ENCODE measurements at regions not wholly inside any gene's neighbourhood (a gene's known extent, or its start where the extent isn't known, plus 50 kb on each side); places are given as distances from the start of the nearest gene placed in this dataset.
A peak's percentile ranks its signal among the peaks of the same experiment; 100 is the strongest.

GRCh38 chr1:221606256-221606655, 135.6 kb downstream of the DUSP10 start:
- peaks cover 1% of the 10 kb centered on the region; the same call in 1 of the 2 replicates for H3K4me1 ChIP-seq
- no peaks in the 10 kb centered on the region for H3K27me3 ChIP-seq
- no peak for TF ChIP-seq CTCF (IDR thresholded peaks at IDR 0.05; ENCODE audit: low read depth, low read length)
- H3K36me3 ChIP-seq, result no peaks in the 10 kb centered on the region
- H3K4me3 ChIP-seq (ENCODE audit: low read depth, low read length), result no peak overlapping the region
- DNase-seq, result no peak
- no peaks in the 10 kb centered on the region; the same call in 1 of the 2 replicates for H3K9me3 ChIP-seq

GRCh38 chr1:221608835-221609320, 133.0 kb downstream of the DUSP10 start:
- no peaks in the 10 kb centered on the region for H3K36me3 ChIP-seq
- peaks cover 13% of the 10 kb centered on the region for H3K4me1 ChIP-seq
- H3K27me3 ChIP-seq, result no peaks in the 10 kb centered on the region
- no peak for DNase-seq
- no peak for TF ChIP-seq CTCF (IDR thresholded peaks at IDR 0.05; ENCODE audit: low read depth, low read length)
- no peak overlapping the region for H3K4me3 ChIP-seq (ENCODE audit: low read depth, low read length)
- no peaks in the 10 kb centered on the region; the same call in 1 of the 2 replicates for H3K9me3 ChIP-seq

- Histone ChIP-seq H3K36me3 (no peaks in the 10 kb centered on the region), H3K4me1 (peaks cover 13% of the 10 kb centered on the region), H3K9me3 (no peaks in the 10 kb centered on the region), H3K4me3 (ENCODE audit: low read depth, low read length) (no peak overlapping the region), H3K27me3 (no peaks in the 10 kb centered on the region)
- DNase-seq, result no peak
- no peak for TF ChIP-seq CTCF (IDR thresholded peaks at IDR 0.05; ENCODE audit: low read depth, low read length)
Measured at GRCh38 chr1:221611656-221612046, 130.2 kb downstream of the DUSP10 start.

- Histone ChIP-seq H3K4me3 (ENCODE audit: low read depth, low read length) (no peak overlapping the region), H3K9me3 (no peaks in the 10 kb centered on the region), H3K27me3 (no peaks in the 10 kb centered on the region), H3K36me3 (no peaks in the 10 kb centered on the region), H3K4me1 (peaks cover 13% of the 10 kb centered on the region)
- no peak for TF ChIP-seq CTCF (IDR thresholded peaks at IDR 0.05; ENCODE audit: low read depth, low read length)
- DNase-seq, result peak; percentile 80
Measured at GRCh38 chr1:221612047-221612777, 129.7 kb downstream of the DUSP10 start.

- no peak for TF ChIP-seq CTCF (IDR thresholded peaks at IDR 0.05; ENCODE audit: low read depth, low read length)
- Histone ChIP-seq H3K4me3 (ENCODE audit: low read depth, low read length) (0 out of 2 replicates have a peak overlapping the region, but pooled peaks have one; percentile 13), H3K9me3 (peaks cover 5% of the 10 kb centered on the region; the same call in 1 of the 2 replicates), H3K4me1 (peaks cover 18% of the 10 kb centered on the region), H3K27me3 (no peaks in the 10 kb centered on the region), H3K36me3 (no peaks in the 10 kb centered on the region)
- peak; percentile 72 for DNase-seq
Measured at GRCh38 chr1:221620437-221621384, 121.2 kb downstream of the DUSP10 start.
